Liver (tissue), 6 donors: ENCODE measurements at regions not wholly inside any gene's neighbourhood (a gene's known extent, or its start where the extent isn't known, plus 50 kb on each side); places are given as distances from the start of the nearest gene placed in this dataset.

ENCODE experiments used
- DNase-seq: peaks from one replicate; pipeline ENCODE4 v3.0.0-alpha.2; 2017; ENCODE audit warnings: low spot score
- H3K27ac ChIP-seq, 2 donors: one replicate each; pipeline ENCODE4 v1.7.0; 2013; ENCODE audit warnings: inconsistent platforms in 2 of 2, low read length in 2 of 2, control low read depth in 1 of 2, low read depth in 1 of 2, mild to moderate bottlenecking in 1 of 2
- H3K27me3 ChIP-seq, 4 donors: one replicate each; pipeline versions ENCODE4 v1.6.1 to v1.7.0; 2013; ENCODE audit warnings: low read length in 3 of 4, inconsistent platforms in 1 of 4, mild to moderate bottlenecking in 1 of 4, moderate library complexity in 1 of 4; ENCODE audit not compliant: control insufficient read depth in 4 of 4, insufficient read depth in 4 of 4
- H3K36me3 ChIP-seq, 4 donors: one replicate each; pipeline versions ENCODE4 v1.6.1 to v1.7.0; 2013; ENCODE audit warnings: low read length in 3 of 4, mild to moderate bottlenecking in 3 of 4, low read depth in 1 of 4, moderate library complexity in 1 of 4; ENCODE audit not compliant: control insufficient read depth in 4 of 4, insufficient read depth in 3 of 4
- H3K4me1 ChIP-seq, 4 donors: one replicate each; pipeline versions ENCODE4 v1.6.1 to v1.7.0; 2013; ENCODE audit warnings: low read length in 3 of 4, mild to moderate bottlenecking in 3 of 4, moderate library complexity in 1 of 4; ENCODE audit not compliant: control insufficient read depth in 4 of 4, insufficient read depth in 4 of 4
- H3K4me3 ChIP-seq, 3 donors: one replicate each; pipeline versions ENCODE4 v1.6.1 to v1.7.0; 2013; ENCODE audit warnings: low read length in 3 of 3, control low read depth in 1 of 3, low read depth in 1 of 3, mild to moderate bottlenecking in 1 of 3
- H3K9ac ChIP-seq, 2 donors: one replicate each; pipeline ENCODE4 v1.7.0; 2013; ENCODE audit warnings: low read length in 2 of 2, mild to moderate bottlenecking in 2 of 2, moderate library complexity in 2 of 2, control low read depth in 1 of 2, low read depth in 1 of 2
- H3K9me3 ChIP-seq, 4 donors: one replicate each; pipeline versions ENCODE4 v1.6.1 to v1.7.0; 2013; ENCODE audit warnings: low read length in 3 of 4; ENCODE audit not compliant: control insufficient read depth in 4 of 4
- ATF3 ChIP-seq: IDR thresholded peaks from 2 replicates; pipeline ENCODE4 v1.6.1; 2016; ENCODE audit warnings: antibody characterized with exemption
- EGR1 ChIP-seq, 2 donors: IDR thresholded peaks; 2 replicates each; pipeline ENCODE4 v1.6.1; 2016 to 2018; ENCODE audit warnings: antibody characterized with exemption in 2 of 2, low read depth in 2 of 2
- FOXA1 ChIP-seq: IDR thresholded peaks from 2 replicates; pipeline ENCODE4 v1.6.1; 2016; ENCODE audit warnings: antibody characterized with exemption
- FOXA2 ChIP-seq: IDR thresholded peaks from 2 replicates; pipeline ENCODE4 v1.6.1; 2016; ENCODE audit warnings: antibody characterized with exemption
- GABPA ChIP-seq, 2 donors: IDR thresholded peaks in 1 of 2; conservative IDR thresholded peaks in 1 of 2; 2 replicates each; pipeline ENCODE4 v1.6.1; 2016; ENCODE audit warnings: antibody characterized with exemption in 2 of 2, mild to moderate bottlenecking in 1 of 2, moderate library complexity in 1 of 2
- HNF4A ChIP-seq, 2 donors: conservative IDR thresholded peaks; 2 replicates each; pipeline ENCODE4 v1.6.1; 2016; ENCODE audit warnings: antibody characterized with exemption in 2 of 2, mild to moderate bottlenecking in 2 of 2
- HNF4G ChIP-seq: IDR thresholded peaks from 2 replicates; pipeline ENCODE4 v1.6.1; 2016; ENCODE audit warnings: antibody characterized with exemption
- JUND ChIP-seq, 2 donors: IDR thresholded peaks; 2 replicates each; pipeline ENCODE4 v1.6.1; 2016; ENCODE audit warnings: antibody characterized with exemption in 2 of 2
- MAX ChIP-seq: IDR thresholded peaks from 2 replicates; pipeline ENCODE4 v1.6.1; 2016; ENCODE audit warnings: antibody characterized with exemption
- NR2F2 ChIP-seq: IDR thresholded peaks from 2 replicates; pipeline ENCODE4 v1.6.1; 2016; ENCODE audit warnings: antibody characterized with exemption
- RAD21 ChIP-seq, 2 donors: IDR thresholded peaks; 2 replicates each; pipeline ENCODE4 v1.6.1; 2016; ENCODE audit warnings: antibody characterized with exemption in 2 of 2, mild to moderate bottlenecking in 2 of 2
- REST ChIP-seq: IDR thresholded peaks from 2 replicates; pipeline ENCODE4 v1.6.1; 2016; ENCODE audit warnings: antibody characterized with exemption, mild to moderate bottlenecking
- RXRA ChIP-seq, 2 donors: IDR thresholded peaks; 2 replicates each; pipeline ENCODE4 v1.6.1; 2017 to 2018; ENCODE audit warnings: antibody characterized with exemption in 2 of 2, mild to moderate bottlenecking in 1 of 2
- SP1 ChIP-seq: IDR thresholded peaks from 2 replicates; pipeline ENCODE4 v1.6.1; 2018; ENCODE audit warnings: antibody characterized with exemption, mild to moderate bottlenecking
- TAF1 ChIP-seq: conservative IDR thresholded peaks from 2 replicates; pipeline ENCODE4 v1.6.1; 2016; ENCODE audit warnings: antibody characterized with exemption, mild to moderate bottlenecking
- YY1 ChIP-seq: IDR thresholded peaks from 2 replicates; pipeline ENCODE4 v1.6.1; 2016; ENCODE audit warnings: antibody characterized with exemption, mild to moderate bottlenecking
- ZBTB33 ChIP-seq: IDR thresholded peaks from 2 replicates; pipeline ENCODE4 v1.6.1; 2016; ENCODE audit warnings: antibody characterized with exemption
- donor health status: healthy.
- donor health status: healthy.
- donor health status: healthy.

- TF ChIP-seq SP1: no peak
- TF ChIP-seq MAX: no peak
- TF ChIP-seq FOXA1: no peak
- TF ChIP-seq FOXA2: no peak
- no peak for TF ChIP-seq HNF4G
- no peak for TF ChIP-seq NR2F2
- no peak for TF ChIP-seq RXRA (IDR thresholded peaks at IDR 0.05)
- no peak for TF ChIP-seq TAF1
- TF ChIP-seq JUND (IDR thresholded peaks at IDR 0.05): no peak
- TF ChIP-seq REST: no peak
Measured at GRCh38 chr14:37695866-37696265, 100.4 kb downstream of the TTC6 start (continued).

GRCh38 chr14:37697489-37698121, 102.2 kb downstream of the TTC6 start:
- TF ChIP-seq YY1 (no peak), EGR1 (IDR thresholded peaks at IDR 0.05; ENCODE audit: low read depth in 2 of 2) (no peak), RAD21 (IDR thresholded peaks at IDR 0.05) (no peak), FOXA2 (no peak), SP1 (no peak), FOXA1 (no peak), JUND (IDR thresholded peaks at IDR 0.05) (no peak), HNF4A (conservative IDR thresholded peaks at IDR 0.05) (no peak), ATF3 (no peak), GABPA (IDR thresholded peaks at IDR 0.05 in 1 of 2, conservative IDR thresholded peaks at IDR 0.05 in 1 of 2) (no peak), MAX (no peak), NR2F2 (no peak), REST (no peak), RXRA (IDR thresholded peaks at IDR 0.05) (no peak), TAF1 (no peak), HNF4G (no peak), ZBTB33 (no peak)
- Histone ChIP-seq H3K27ac (no peak overlapping the region), H3K4me1 (no peaks in the 10 kb centered on the region), H3K36me3 (peaks cover 0 to 9% (median 0%) of the 10 kb centered on the region in 4 donors), H3K9me3 (no peaks in the 10 kb centered on the region), H3K4me3 (no peak overlapping the region), H3K9ac (no peak overlapping the region), H3K27me3 (no peaks in the 10 kb centered on the region)
- DNase-seq: no peak
